ENCODE measurements at regions not wholly inside any gene's neighbourhood (a gene's known extent, or its start where the extent isn't known, plus 50 kb on each side); places are given as distances from the start of the nearest gene placed in this dataset.

GRCh38 chr22:47433627-47434026 lies 671.2 kb downstream of the TBC1D22A start:
- no peak overlapping the region for H3K9ac ChIP-seq (ENCODE audit: insufficient read length)
- H3K4me3 ChIP-seq: no peak overlapping the region
- no peak overlapping the region for H3K27ac ChIP-seq
- no peaks in the 10 kb centered on the region for H3K9me3 ChIP-seq (ENCODE audit: low read depth, low read length)
- H3K36me3 ChIP-seq (ENCODE audit: insufficient read depth, low read length): no peaks in the 10 kb centered on the region
- TF ChIP-seq FOXP2 (optimal IDR thresholded peaks at IDR 0.05; ENCODE audit: control extremely low read depth, extremely low read length, insufficient read depth) (no peak), POLR2AphosphoS5 (IDR thresholded peaks at IDR 0.05; ENCODE audit: borderline replicate concordance, low read depth, low read length) (no peak), EZH2 (IDR thresholded peaks at IDR 0.05) (no peak)
- no peak for DNase-seq (ENCODE audit: low read depth, low spot score)

GRCh38 chr22:47432683-47433082 lies 670.2 kb downstream of the TBC1D22A start:
- Histone ChIP-seq H3K4me3 (no peak overlapping the region), H3K27ac (no peak overlapping the region), H3K36me3 (ENCODE audit: insufficient read depth, low read length) (no peaks in the 10 kb centered on the region), H3K9ac (ENCODE audit: insufficient read length) (no peak overlapping the region), H3K9me3 (ENCODE audit: low read depth, low read length) (no peaks in the 10 kb centered on the region)
- TF ChIP-seq FOXP2 (optimal IDR thresholded peaks at IDR 0.05; ENCODE audit: control extremely low read depth, extremely low read length, insufficient read depth): no peak
- no peak for TF ChIP-seq EZH2 (IDR thresholded peaks at IDR 0.05)
- no peak for TF ChIP-seq POLR2AphosphoS5 (IDR thresholded peaks at IDR 0.05; ENCODE audit: borderline replicate concordance, low read depth, low read length)
- no peak for DNase-seq (ENCODE audit: low read depth, low spot score)

- no peak for DNase-seq (ENCODE audit: low read depth, low spot score)
- no peaks in the 10 kb centered on the region for H3K36me3 ChIP-seq (ENCODE audit: insufficient read depth, low read length)
Measured at GRCh38 chr22:47423861-47424820, 661.7 kb downstream of the TBC1D22A start.

GRCh38 chr22:47423266-47423665 lies 660.8 kb downstream of the TBC1D22A start:
- H3K9ac ChIP-seq (ENCODE audit: insufficient read length): no peak overlapping the region
- no peak overlapping the region for H3K27ac ChIP-seq
- no peaks in the 10 kb centered on the region for H3K9me3 ChIP-seq (ENCODE audit: low read depth, low read length)
- DNase-seq (ENCODE audit: low read depth, low spot score): no peak
- no peak for TF ChIP-seq EZH2 (IDR thresholded peaks at IDR 0.05)
- TF ChIP-seq FOXP2 (optimal IDR thresholded peaks at IDR 0.05; ENCODE audit: control extremely low read depth, extremely low read length, insufficient read depth): no peak
- no peak for TF ChIP-seq POLR2AphosphoS5 (IDR thresholded peaks at IDR 0.05; ENCODE audit: borderline replicate concordance, low read depth, low read length)
- H3K4me3 ChIP-seq: no peak overlapping the region
- H3K36me3 ChIP-seq (ENCODE audit: insufficient read depth, low read length): no peaks in the 10 kb centered on the region

More at GRCh38 chr22:47423861-47424820, 661.7 kb downstream of the TBC1D22A start:
- no peak overlapping the region for H3K4me3 ChIP-seq
- H3K9me3 ChIP-seq (ENCODE audit: low read depth, low read length): no peaks in the 10 kb centered on the region
- H3K9ac ChIP-seq (ENCODE audit: insufficient read length): no peak overlapping the region
- no peak overlapping the region for H3K27ac ChIP-seq
- TF ChIP-seq FOXP2 (optimal IDR thresholded peaks at IDR 0.05; ENCODE audit: control extremely low read depth, extremely low read length, insufficient read depth): no peak
- no peak for TF ChIP-seq POLR2AphosphoS5 (IDR thresholded peaks at IDR 0.05; ENCODE audit: borderline replicate concordance, low read depth, low read length)
- no peak for TF ChIP-seq EZH2 (IDR thresholded peaks at IDR 0.05)

- Histone ChIP-seq H3K27ac (no peak overlapping the region), H3K9me3 (ENCODE audit: low read depth, low read length) (no peaks in the 10 kb centered on the region), H3K9ac (ENCODE audit: insufficient read length) (no peak overlapping the region), H3K36me3 (ENCODE audit: insufficient read depth, low read length) (no peaks in the 10 kb centered on the region), H3K4me3 (no peak overlapping the region)
- TF ChIP-seq FOXP2 (optimal IDR thresholded peaks at IDR 0.05; ENCODE audit: control extremely low read depth, extremely low read length, insufficient read depth): no peak
- no peak for DNase-seq (ENCODE audit: low read depth, low spot score)
Measured at GRCh38 chr22:47422736-47423135, 660.3 kb downstream of the TBC1D22A start.

- H3K9ac ChIP-seq (ENCODE audit: insufficient read length): no peak overlapping the region
- no peak for DNase-seq (ENCODE audit: low read depth, low spot score)
- no peak overlapping the region for H3K4me3 ChIP-seq
- no peaks in the 10 kb centered on the region for H3K9me3 ChIP-seq (ENCODE audit: low read depth, low read length)
- no peak overlapping the region for H3K27ac ChIP-seq
- TF ChIP-seq FOXP2 (optimal IDR thresholded peaks at IDR 0.05; ENCODE audit: control extremely low read depth, extremely low read length, insufficient read depth): no peak
- TF ChIP-seq EZH2 (IDR thresholded peaks at IDR 0.05): no peak
- no peak for TF ChIP-seq POLR2AphosphoS5 (IDR thresholded peaks at IDR 0.05; ENCODE audit: borderline replicate concordance, low read depth, low read length)
- H3K36me3 ChIP-seq (ENCODE audit: insufficient read depth, low read length): no peaks in the 10 kb centered on the region
Measured at GRCh38 chr22:47421846-47422245, 659.4 kb downstream of the TBC1D22A start.

GRCh38 chr22:47420211-47420610 lies 657.8 kb downstream of the TBC1D22A start:
- Histone ChIP-seq H3K27ac (no peak overlapping the region), H3K4me3 (no peak overlapping the region), H3K9me3 (ENCODE audit: low read depth, low read length) (no peaks in the 10 kb centered on the region), H3K9ac (ENCODE audit: insufficient read length) (no peak overlapping the region), H3K36me3 (ENCODE audit: insufficient read depth, low read length) (no peaks in the 10 kb centered on the region)
- no peak for DNase-seq (ENCODE audit: low read depth, low spot score)
- TF ChIP-seq POLR2AphosphoS5 (IDR thresholded peaks at IDR 0.05; ENCODE audit: borderline replicate concordance, low read depth, low read length): no peak

GRCh38 chr22:47419239-47419638 lies 656.8 kb downstream of the TBC1D22A start:
- Histone ChIP-seq H3K9me3 (ENCODE audit: low read depth, low read length) (no peaks in the 10 kb centered on the region), H3K9ac (ENCODE audit: insufficient read length) (no peak overlapping the region)

More at GRCh38 chr22:47419239-47419638, 656.8 kb downstream of the TBC1D22A start:
- Histone ChIP-seq H3K36me3 (ENCODE audit: insufficient read depth, low read length) (no peaks in the 10 kb centered on the region), H3K27ac (no peak overlapping the region), H3K4me3 (no peak overlapping the region)
- DNase-seq (ENCODE audit: low read depth, low spot score): no peak
- TF ChIP-seq FOXP2 (optimal IDR thresholded peaks at IDR 0.05; ENCODE audit: control extremely low read depth, extremely low read length, insufficient read depth) (no peak), POLR2AphosphoS5 (IDR thresholded peaks at IDR 0.05; ENCODE audit: borderline replicate concordance, low read depth, low read length) (no peak), EZH2 (IDR thresholded peaks at IDR 0.05) (no peak)
